Esophagus muscularis mucosa (tissue), 4 donors: ENCODE measurements at regions not wholly inside any gene's neighbourhood (a gene's known extent, or its start where the extent isn't known, plus 50 kb on each side); places are given as distances from the start of the nearest gene placed in this dataset.
"Not testable (repeated sequence)": the region's sequence is repeated elsewhere in the genome, so short reads cannot be mapped to it uniquely, and the experiment has no call there.

Experiments
- DNase-seq: peaks from one replicate; pipeline ENCODE4 v3.0.0-alpha.2; 2017; ENCODE audit errors: extremely low spot score
- H3K27ac ChIP-seq, 4 donors: fragments of 200-600 bp; sonication (generic); replicated peaks in 1 of 4; 1 replicate in 3 of 4; 2 replicates in 1 of 4; pipeline ENCODE4 v1.5.1; 2016 to 2019; ENCODE audit warnings: mild to moderate bottlenecking in 1 of 4
- H3K27me3 ChIP-seq, 4 donors: fragments of 200-600 bp; sonication (generic); one replicate each; pipeline versions ENCODE4 v1.5.1 to v1.6.0; 2016 to 2019
- H3K36me3 ChIP-seq, 4 donors: fragments of 200-600 bp; sonication (generic); one replicate each; pipeline ENCODE4 v1.5.1; 2016 to 2019
- H3K4me1 ChIP-seq, 4 donors: fragments of 200-600 bp; sonication (generic); one replicate each; pipeline ENCODE4 v1.5.1; 2016 to 2019
- H3K4me3 ChIP-seq, 4 donors: fragments of 200-600 bp; sonication (generic); 1 replicate in 2 of 4; 2 replicates in 2 of 4; pipeline ENCODE4 v1.5.1; 2016 to 2019; ENCODE audit warnings: mild to moderate bottlenecking in 4 of 4, moderate library complexity in 1 of 4
- H3K9me3 ChIP-seq, 4 donors: fragments of 200-600 bp; sonication (generic); 1 replicate in 3 of 4; 2 replicates in 1 of 4; pipeline ENCODE4 v1.5.1; 2016 to 2019
- CTCF ChIP-seq, 3 experiments: fragments of 200-600 bp in 2 of 3; fragments of 450-650 bp in 1 of 3; sonication (generic) in 2 of 3; IDR thresholded peaks; one replicate each; pipeline ENCODE4 v1.5.1; 2017 to 2019; ENCODE audit warnings: antibody characterized with exemption in 3 of 3, mild to moderate bottlenecking in 2 of 3, moderate library complexity in 1 of 3
- EP300 ChIP-seq: sonication (generic); formaldehyde crosslinking; IDR thresholded peaks from one replicate; pipeline ENCODE4 v1.6.1; 2017; ENCODE audit warnings: antibody characterized with exemption
- POLR2A ChIP-seq: fragments of 450-650 bp; IDR thresholded peaks from one replicate; pipeline ENCODE4 v1.6.1; 2017; ENCODE audit warnings: antibody characterized with exemption, moderate library complexity, mild to moderate bottlenecking, low read depth
- POLR2AphosphoS5 ChIP-seq, 2 donors: sonication (generic); formaldehyde crosslinking; IDR thresholded peaks; one replicate each; pipeline ENCODE4 v1.6.1; 2017; ENCODE audit warnings: antibody characterized with exemption in 2 of 2
- WGBS: methylation state at CpG from one replicate; pipeline ENCODE4 v1.1.5; 2018; 5-methylcytosine and 5-hydroxymethylcytosine counted together
- intact Hi-C: fragments of 100-400 bp; cut with DNase I; formaldehyde crosslinking; loops from one replicate; pipeline ENCODE4 v1.15.1; 2023

- no peak for DNase-seq
- no peak for TF ChIP-seq CTCF (IDR thresholded peaks at IDR 0.05)
- TF ChIP-seq EP300, result no peak
- no peak for TF ChIP-seq POLR2AphosphoS5 (IDR thresholded peaks at IDR 0.05)
- no peak for TF ChIP-seq POLR2A
- H3K27ac ChIP-seq, result no peak overlapping the region
- H3K9me3 ChIP-seq, result peaks cover 0 to 25% (median 19%) of the 10 kb centered on the region in 4 donors
- no peaks in the 10 kb centered on the region for H3K27me3 ChIP-seq
- H3K4me1 ChIP-seq, result no peaks in the 10 kb centered on the region
- H3K36me3 ChIP-seq, result no peaks in the 10 kb centered on the region
- no peak overlapping the region for H3K4me3 ChIP-seq
- 80% methylated on average over 1 of the region's 1 CpG for WGBS
- intact Hi-C loops, result no loop called here
Measured at GRCh38 chr16:22710326-22710725, 103.6 kb upstream of the HS3ST2 start.

- TF ChIP-seq EP300 (no peak), CTCF (IDR thresholded peaks at IDR 0.05) (no peak), POLR2A (no peak), POLR2AphosphoS5 (IDR thresholded peaks at IDR 0.05) (no peak)
- peaks cover 0 to 25% (median 19%) of the 10 kb centered on the region in 4 donors for H3K9me3 ChIP-seq
- DNase-seq, result no peak
- no peak overlapping the region for H3K27ac ChIP-seq
- intact Hi-C loops, result no loop called here
- no peaks in the 10 kb centered on the region for H3K27me3 ChIP-seq
- 87% methylated on average over 2 of the region's 2 CpGs for WGBS
- no peak overlapping the region for H3K4me3 ChIP-seq
- H3K36me3 ChIP-seq, result no peaks in the 10 kb centered on the region
- no peaks in the 10 kb centered on the region for H3K4me1 ChIP-seq
Measured at GRCh38 chr16:22711847-22712246, 102.1 kb upstream of the HS3ST2 start.

GRCh38 chr16:22712471-22712870 is 101.5 kb upstream of the HS3ST2 start:
- intact Hi-C loops, result no loop called here
- no peak for DNase-seq
- no peak for TF ChIP-seq POLR2A
- TF ChIP-seq EP300, result no peak
- TF ChIP-seq CTCF (IDR thresholded peaks at IDR 0.05), result no peak
- TF ChIP-seq POLR2AphosphoS5 (IDR thresholded peaks at IDR 0.05), result no peak
- Histone ChIP-seq H3K9me3 (peaks cover 0 to 25% (median 19%) of the 10 kb centered on the region in 4 donors), H3K36me3 (no peaks in the 10 kb centered on the region), H3K4me3 (no peak overlapping the region), H3K27ac (no peak overlapping the region), H3K4me1 (no peaks in the 10 kb centered on the region), H3K27me3 (no peaks in the 10 kb centered on the region)
- 87% methylated on average over 5 of the region's 5 CpGs for WGBS

GRCh38 chr16:22718598-22718997 is 95.4 kb upstream of the HS3ST2 start:
- intact Hi-C loops, H3K27ac ChIP-seq, H3K27me3 ChIP-seq, H3K4me3 ChIP-seq, DNase-seq, H3K9me3 ChIP-seq, H3K4me1 ChIP-seq, H3K36me3 ChIP-seq: not testable (repeated sequence)
- WGBS, result 80% methylated on average over 2 of the region's 2 CpGs

GRCh38 chr16:22719945-22720344 is 94.0 kb upstream of the HS3ST2 start:
- TF ChIP-seq POLR2AphosphoS5 (IDR thresholded peaks at IDR 0.05) (no peak), EP300 (no peak), CTCF (IDR thresholded peaks at IDR 0.05) (no peak), POLR2A (no peak)
- H3K4me1 ChIP-seq, result no peaks in the 10 kb centered on the region
- intact Hi-C loops, result no loop called here
- no peak overlapping the region for H3K27ac ChIP-seq
- H3K9me3 ChIP-seq, result no peaks in the 10 kb centered on the region
- 63% methylated on average over 4 of the region's 4 CpGs for WGBS
- DNase-seq, result no peak
- H3K27me3 ChIP-seq, result peaks cover 0 to 5% (median 0%) of the 10 kb centered on the region in 4 donors
- no peaks in the 10 kb centered on the region for H3K36me3 ChIP-seq
- H3K4me3 ChIP-seq, result no peak overlapping the region
